Stimulated activated CD8-positive, alpha-beta memory T cell treated with anti-CD3 and anti-CD28 coated beads, Interleukin-12 subunit alpha, Interleukin-12 subunit beta, amount 100 ng/mL, for 4 hours (primary cell): ENCODE measurements at regions not wholly inside any gene's neighbourhood (a gene's known extent, or its start where the extent isn't known, plus 50 kb on each side); places are given as distances from the start of the nearest gene placed in this dataset.
"Not testable (repeated sequence)": the region's sequence is repeated elsewhere in the genome, so short reads cannot be mapped to it uniquely, and the experiment has no call there.

Experiments used
- DNase-seq: peaks from one replicate; pipeline ENCODE4 v3.0.0-alpha.2; 2020; ENCODE audit warnings: low read depth

- DNase-seq = no peak
Measured at GRCh38 chr12:92261692-92262091, 116.0 kb upstream of the BTG1 start.

GRCh38 chr12:92261071-92261470 lies 115.4 kb upstream of the BTG1 start:
- DNase-seq = no peak

- DNase-seq = no peak
Measured at GRCh38 chr12:92259696-92260251, 114.1 kb upstream of the BTG1 start.

- no peak for DNase-seq
Measured at GRCh38 chr12:92259291-92259690, 113.6 kb upstream of the BTG1 start.

- no peak for DNase-seq
Measured at GRCh38 chr12:92257261-92257660, 111.6 kb upstream of the BTG1 start.

- DNase-seq = no peak
Measured at GRCh38 chr12:92255741-92256140, 110.1 kb upstream of the BTG1 start.

GRCh38 chr12:92253301-92253700 lies 107.7 kb upstream of the BTG1 start:
- no peak for DNase-seq

GRCh38 chr12:92248977-92249376 lies 103.3 kb upstream of the BTG1 start:
- DNase-seq = no peak

GRCh38 chr12:92244036-92244435 lies 98.4 kb upstream of the BTG1 start:
- no peak for DNase-seq

GRCh38 chr12:92242907-92243306 lies 97.3 kb upstream of the BTG1 start:
- DNase-seq = no peak

GRCh38 chr12:92237762-92238523 lies 92.3 kb upstream of the BTG1 start:
- DNase-seq = no peak

GRCh38 chr12:92237262-92237661 lies 91.6 kb upstream of the BTG1 start:
- DNase-seq = no peak

- DNase-seq = no peak
Measured at GRCh38 chr12:92235703-92236472, 90.2 kb upstream of the BTG1 start.

GRCh38 chr12:92234533-92234932 lies 88.9 kb upstream of the BTG1 start:
- no peak for DNase-seq

- DNase-seq = no peak
Measured at GRCh38 chr12:92233346-92234015, 87.8 kb upstream of the BTG1 start.

- not testable (repeated sequence) for DNase-seq
Measured at GRCh38 chr12:92232371-92232932, 86.8 kb upstream of the BTG1 start.

- DNase-seq = not testable (repeated sequence)
Measured at GRCh38 chr12:92231945-92232344, 86.3 kb upstream of the BTG1 start.

- DNase-seq = not testable (repeated sequence)
Measured at GRCh38 chr12:92231532-92231931, 85.9 kb upstream of the BTG1 start.

- DNase-seq = no peak
Measured at GRCh38 chr12:92229381-92229780, 83.7 kb upstream of the BTG1 start.

- DNase-seq = no peak
Measured at GRCh38 chr12:92226961-92227360, 81.3 kb upstream of the BTG1 start.

- DNase-seq = no peak
Measured at GRCh38 chr12:92226071-92226661, 80.5 kb upstream of the BTG1 start.
